ENCODE measurements at regions not wholly inside any gene's neighbourhood (a gene's known extent, or its start where the extent isn't known, plus 50 kb on each side); places are given as distances from the start of the nearest gene placed in this dataset.
A peak's percentile ranks its signal among the peaks of the same experiment; 100 is the strongest.

GRCh38 chr20:50412069-50412468, 98.1 kb upstream of the PTPN1 start:
- DNase-seq (ENCODE audit: low read depth): no peak
- H3K4me3 ChIP-seq (ENCODE audit: control insufficient read depth, low read depth, low read length): no peak overlapping the region
- TF ChIP-seq CTCF (IDR thresholded peaks at IDR 0.05; ENCODE audit: control insufficient read depth, insufficient read depth, low read depth, low read length, missing control alignments): no peak

GRCh38 chr20:50412499-50412898, 97.7 kb upstream of the PTPN1 start:
- no peak for DNase-seq (ENCODE audit: low read depth)
- TF ChIP-seq CTCF (IDR thresholded peaks at IDR 0.05; ENCODE audit: control insufficient read depth, insufficient read depth, low read depth, low read length, missing control alignments): no peak
- H3K4me3 ChIP-seq (ENCODE audit: control insufficient read depth, low read depth, low read length): no peak overlapping the region

- TF ChIP-seq CTCF (IDR thresholded peaks at IDR 0.05; ENCODE audit: control insufficient read depth, insufficient read depth, low read depth, low read length, missing control alignments): no peak
- DNase-seq (ENCODE audit: low read depth): peak; percentile 39
- H3K4me3 ChIP-seq (ENCODE audit: control insufficient read depth, low read depth, low read length): no peak overlapping the region
Measured at GRCh38 chr20:50413088-50413500, 97.1 kb upstream of the PTPN1 start.

GRCh38 chr20:50415021-50415515, 95.1 kb upstream of the PTPN1 start:
- DNase-seq (ENCODE audit: low read depth): no peak
- no peak for TF ChIP-seq CTCF (IDR thresholded peaks at IDR 0.05; ENCODE audit: control insufficient read depth, insufficient read depth, low read depth, low read length, missing control alignments)
- H3K4me3 ChIP-seq (ENCODE audit: control insufficient read depth, low read depth, low read length): no peak overlapping the region

- TF ChIP-seq CTCF (IDR thresholded peaks at IDR 0.05; ENCODE audit: control insufficient read depth, insufficient read depth, low read depth, low read length, missing control alignments): no peak
- no peak overlapping the region for H3K4me3 ChIP-seq (ENCODE audit: control insufficient read depth, low read depth, low read length)
- peak; percentile 76 for DNase-seq (ENCODE audit: low read depth)
Measured at GRCh38 chr20:50415516-50416268, 94.5 kb upstream of the PTPN1 start.

GRCh38 chr20:50416269-50417022, 93.7 kb upstream of the PTPN1 start:
- no peak for TF ChIP-seq CTCF (IDR thresholded peaks at IDR 0.05; ENCODE audit: control insufficient read depth, insufficient read depth, low read depth, low read length, missing control alignments)
- DNase-seq (ENCODE audit: low read depth): no peak
- no peak overlapping the region for H3K4me3 ChIP-seq (ENCODE audit: control insufficient read depth, low read depth, low read length)
